ENCODE measurements at regions not wholly inside any gene's neighbourhood (a gene's known extent, or its start where the extent isn't known, plus 50 kb on each side); places are given as distances from the start of the nearest gene placed in this dataset.
"Not testable (repeated sequence)": the region's sequence is repeated elsewhere in the genome, so short reads cannot be mapped to it uniquely, and the experiment has no call there.

DNA sequence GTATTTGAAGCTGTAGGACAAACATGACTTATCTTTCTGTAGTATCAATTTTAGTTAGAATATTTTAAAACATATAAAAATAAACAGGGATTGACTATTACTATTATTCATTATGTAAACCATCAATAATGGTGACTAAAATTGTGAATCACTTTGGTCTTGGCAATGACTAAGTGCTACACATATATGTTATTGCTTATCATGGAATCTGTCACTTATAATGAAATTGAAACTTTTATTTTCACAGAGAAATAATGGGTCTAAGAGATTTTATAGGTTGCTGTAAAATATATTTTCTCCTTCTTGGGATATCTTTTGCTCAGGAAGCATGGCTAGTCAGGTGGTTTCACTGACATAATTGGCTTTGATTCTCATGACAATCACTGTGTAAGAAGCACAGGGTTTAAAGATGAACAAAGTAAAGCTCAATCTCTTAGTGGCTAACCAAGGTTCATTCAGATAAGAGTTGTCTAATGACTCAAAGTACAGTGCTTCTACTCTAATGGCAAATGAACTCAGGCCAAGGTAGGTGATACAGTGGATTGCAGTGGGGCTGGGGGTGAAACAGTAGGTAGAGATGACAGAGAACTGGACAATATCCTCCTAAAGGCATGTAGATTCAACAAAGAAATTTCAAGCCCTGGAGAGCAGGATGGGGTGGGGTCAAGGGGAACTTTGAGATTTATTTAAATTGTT is 98.6 kb upstream of the FANCL start:
- no peak for DNase-seq (ENCODE audit: low read depth)

DNA sequence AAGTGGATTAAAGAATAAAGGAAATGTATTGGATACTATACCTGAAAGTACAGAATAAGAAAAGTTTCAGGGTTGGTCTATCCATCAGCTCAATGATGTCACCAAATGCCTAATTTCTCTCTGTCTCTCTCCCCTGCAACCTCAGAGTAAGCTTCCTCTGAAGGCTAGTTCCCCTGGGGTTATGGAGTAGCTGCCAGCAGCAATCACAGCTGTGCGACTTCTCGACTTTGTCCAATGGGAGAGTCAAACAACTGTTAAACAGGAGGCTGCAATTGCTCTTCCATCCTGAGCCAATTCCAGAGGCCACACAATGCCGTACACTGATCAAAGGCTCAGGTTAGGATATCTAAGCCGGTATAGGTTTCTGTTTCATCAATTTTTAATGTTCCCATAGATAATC is 95.3 kb upstream of the FANCL start:
- no peak for DNase-seq (ENCODE audit: low read depth)

DNA sequence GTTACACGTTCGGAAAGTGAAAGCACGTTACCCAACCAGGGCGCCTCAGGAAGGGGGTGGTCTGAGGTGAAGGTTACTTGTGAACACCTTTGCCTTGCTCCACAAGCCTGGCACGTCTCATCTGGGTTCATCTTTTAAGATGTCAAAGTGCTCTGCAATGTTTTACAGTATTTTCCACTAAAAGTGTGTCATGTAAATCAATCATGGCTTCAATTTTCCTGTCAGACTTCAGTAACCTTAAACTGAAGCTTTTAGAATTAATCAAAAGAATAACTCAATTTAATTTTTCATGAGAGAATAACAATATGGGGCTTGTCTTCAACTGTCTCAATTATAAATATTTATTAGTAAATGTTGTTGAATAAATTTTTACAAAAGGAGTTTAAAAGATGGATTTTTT is 93.3 kb upstream of the FANCL start:
- no peak for DNase-seq (ENCODE audit: low read depth)

DNA sequence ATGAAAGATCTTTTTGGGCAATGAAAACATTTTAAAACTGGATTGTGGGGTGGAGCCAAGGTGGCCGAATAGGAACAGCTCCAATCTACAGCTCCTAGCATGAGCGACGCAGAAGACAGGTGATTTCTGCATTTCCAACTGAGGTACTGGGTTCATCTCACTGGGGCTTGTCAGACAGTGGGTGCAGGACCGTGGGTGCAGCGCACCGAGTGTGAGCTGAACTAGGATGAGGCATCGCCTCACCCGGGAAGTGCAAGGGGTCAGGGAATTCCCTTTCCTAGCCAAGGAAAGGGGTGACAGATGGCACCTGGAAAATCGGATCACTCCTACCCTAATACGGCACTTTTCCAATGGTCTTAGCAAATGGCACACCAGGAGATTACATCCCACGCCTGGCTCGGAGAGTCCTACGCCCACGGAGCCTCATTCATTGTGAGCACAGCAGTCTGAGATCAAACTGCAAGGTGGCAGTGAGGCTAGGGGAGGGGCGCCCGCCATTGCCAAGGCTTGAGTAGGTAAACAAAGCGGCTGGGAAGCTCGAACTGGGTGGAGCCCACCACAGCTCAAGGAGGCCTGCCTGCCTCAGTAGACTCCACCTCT is 84.3 kb upstream of the FANCL start:
- not testable (repeated sequence) for DNase-seq (ENCODE audit: low read depth)

DNA sequence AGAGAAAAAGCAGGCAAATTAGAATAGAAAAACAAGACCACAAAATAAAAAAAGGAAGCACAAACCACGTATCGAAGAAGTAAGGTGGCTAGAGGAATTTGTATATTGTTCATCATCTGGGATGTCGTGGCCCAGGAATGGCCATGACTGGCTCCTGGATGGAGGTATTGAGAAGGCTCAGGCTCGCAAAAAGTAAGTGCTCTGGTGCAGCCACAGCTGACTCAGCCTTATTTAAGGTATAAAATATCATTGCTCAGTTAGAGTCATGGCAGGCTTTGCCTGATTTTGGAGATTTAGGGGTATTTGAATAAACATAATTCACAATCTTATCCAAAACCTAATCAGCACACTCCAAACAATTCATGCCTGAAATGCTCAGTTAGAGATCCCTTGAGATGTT is 78.4 kb upstream of the FANCL start:
- no peak for DNase-seq (ENCODE audit: low read depth)

DNA sequence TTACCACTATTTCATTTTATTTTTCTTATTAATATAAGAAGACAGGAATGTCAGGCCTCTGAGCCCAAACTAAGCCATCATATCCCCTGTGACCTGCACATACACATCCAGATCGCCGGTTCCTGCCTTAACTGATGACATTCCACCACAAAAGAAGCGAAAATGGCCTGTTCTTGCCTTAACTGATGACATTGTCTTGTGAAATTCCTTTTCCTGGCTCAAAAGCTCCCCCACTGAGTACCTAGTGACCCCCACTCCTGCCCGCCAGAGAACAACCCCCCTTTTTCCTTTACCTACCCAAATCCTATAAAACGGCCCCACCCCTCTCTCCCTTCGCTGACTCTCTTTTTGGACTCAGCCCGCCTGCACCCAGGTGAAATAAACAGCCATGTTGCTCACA is 77.8 kb upstream of the FANCL start:
- DNase-seq (ENCODE audit: low read depth): not testable (repeated sequence)

DNA sequence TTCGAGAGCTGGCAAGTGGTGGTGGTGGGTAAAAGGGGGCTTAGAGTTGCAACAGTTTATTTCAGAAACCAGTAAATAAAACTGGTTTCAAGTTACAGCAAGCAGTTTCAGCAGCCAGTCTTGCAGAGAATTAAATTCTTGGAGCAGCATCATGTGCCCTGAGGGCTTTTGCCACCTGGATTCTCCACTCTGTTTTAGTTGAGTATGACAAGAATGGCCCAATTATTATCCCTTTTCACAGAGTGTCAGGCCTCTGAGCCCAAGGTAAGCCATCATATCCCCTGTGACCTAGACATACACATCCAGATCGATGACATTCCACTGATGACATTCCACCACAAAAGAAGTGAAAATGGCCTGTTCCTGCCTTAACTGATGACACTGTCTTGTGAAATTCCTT is 72.8 kb upstream of the FANCL start:
- DNase-seq (ENCODE audit: low read depth): no peak

DNA sequence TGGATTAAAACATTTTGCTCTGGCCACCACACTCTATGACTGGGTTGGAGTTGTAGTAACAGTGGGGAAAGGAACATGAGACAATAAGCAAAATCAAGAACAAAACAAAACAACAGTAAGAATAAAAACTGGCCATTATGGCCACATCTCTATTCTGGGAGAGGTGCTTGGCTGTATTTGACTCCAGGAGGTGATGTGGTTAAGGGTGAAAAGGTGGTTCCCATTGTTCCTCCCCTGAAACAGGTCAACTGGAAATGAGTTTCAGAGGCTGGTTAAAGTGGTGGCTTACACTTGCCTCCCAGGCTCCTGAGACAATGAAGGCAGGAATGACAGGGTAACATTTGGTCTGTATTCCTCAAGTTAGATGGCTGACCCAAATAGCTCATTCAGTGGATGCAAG is 67.3 kb upstream of the FANCL start:
- no peak for DNase-seq (ENCODE audit: low read depth)

DNA sequence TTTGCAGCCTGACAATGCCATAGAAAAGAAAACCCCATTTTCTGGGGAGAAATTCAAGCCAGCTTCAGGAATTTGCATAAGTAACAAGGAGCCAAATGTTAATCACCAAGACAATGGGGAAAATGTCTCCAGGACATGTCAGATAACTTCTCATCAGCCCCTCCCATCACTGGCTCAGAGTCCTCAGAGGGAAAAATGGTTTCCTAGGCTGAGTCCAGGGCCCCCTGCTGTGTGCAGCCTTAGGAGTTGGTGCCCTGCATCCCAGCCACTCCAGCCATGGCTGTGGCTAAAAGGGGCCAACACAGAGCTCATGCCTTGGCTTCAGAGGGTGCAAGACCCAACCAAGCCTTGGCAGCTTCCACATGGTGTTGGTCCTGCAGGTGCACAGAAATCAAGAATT is 63.7 kb upstream of the FANCL start:
- no peak for DNase-seq (ENCODE audit: low read depth)

DNA sequence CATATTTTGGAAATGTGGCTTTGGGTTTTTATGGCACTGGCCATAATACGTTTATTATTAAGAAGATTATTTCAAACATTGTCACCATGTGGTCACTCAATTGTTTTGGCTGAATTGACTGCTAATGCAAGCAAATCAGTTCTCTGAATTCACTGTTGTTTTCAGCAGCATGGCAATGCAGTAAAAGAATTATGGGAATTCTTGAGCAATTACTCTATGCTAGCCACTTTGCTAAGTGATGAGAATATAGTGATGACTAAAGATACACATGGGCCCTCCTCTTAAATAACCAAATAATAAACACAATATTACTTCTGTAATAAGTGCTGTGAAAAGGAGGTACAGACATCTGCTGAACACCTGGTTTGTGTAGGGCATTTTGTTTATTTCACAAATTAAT is 58.0 kb upstream of the FANCL start:
- no peak for DNase-seq (ENCODE audit: low read depth)

DNA sequence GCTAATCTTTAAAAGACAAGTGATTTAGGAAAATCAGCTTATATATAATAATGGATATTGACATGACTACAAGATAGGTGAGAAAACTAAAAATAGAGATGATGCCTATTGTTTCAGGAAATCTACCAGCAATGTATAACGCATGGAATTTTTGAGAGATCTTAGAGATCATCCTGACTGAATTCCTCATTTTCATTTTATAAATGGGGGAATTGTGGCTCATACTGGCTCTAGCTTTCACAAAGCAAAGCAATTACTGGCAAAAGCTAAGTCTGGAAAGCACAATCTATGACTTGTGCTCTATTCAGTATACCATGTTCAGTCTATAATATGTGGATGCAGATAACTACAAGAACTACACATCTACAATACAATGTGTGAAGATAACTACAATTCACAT is 51.9 kb upstream of the FANCL start:
- DNase-seq (ENCODE audit: low read depth): no peak

DNA sequence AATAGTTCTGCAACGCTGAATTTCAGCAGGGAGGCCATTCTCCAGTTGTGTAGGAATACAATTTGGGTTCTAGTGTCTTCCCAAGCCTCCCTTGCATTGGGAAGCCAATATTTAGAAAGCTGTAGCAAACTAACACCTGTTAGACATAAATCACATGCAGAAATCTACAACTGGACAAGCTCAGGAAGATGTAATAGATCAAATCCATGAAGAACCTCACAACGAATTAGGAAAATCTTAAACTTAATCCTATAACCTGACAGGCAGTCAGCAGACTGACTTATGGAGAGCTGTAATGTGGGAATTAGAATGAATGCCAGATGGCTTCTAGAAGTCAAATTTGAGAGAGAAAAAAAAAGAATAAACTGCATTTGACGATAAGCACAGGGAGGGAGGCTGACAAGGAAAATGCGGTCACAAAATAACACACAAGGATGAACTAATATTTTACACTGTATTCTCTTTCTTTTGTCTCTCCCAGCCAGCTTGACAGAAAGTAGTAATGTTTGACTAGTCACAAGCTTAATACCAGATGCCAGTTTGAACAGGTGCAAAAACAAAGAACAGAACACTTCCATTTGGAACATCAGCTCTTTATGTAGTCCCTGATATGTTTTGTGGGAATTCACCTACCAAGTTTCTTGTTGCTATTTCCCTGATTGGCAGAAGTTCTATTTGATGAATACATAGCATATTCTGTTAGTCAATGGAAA is 50.8 kb upstream of the FANCL start:
- DNase-seq (ENCODE audit: low read depth): no peak
